HG02870 (cell line): ENCODE measurements at regions not wholly inside any gene's neighbourhood (a gene's known extent, or its start where the extent isn't known, plus 50 kb on each side); places are given as distances from the start of the nearest gene placed in this dataset.

Source experiments
- ATAC-seq: cut with Tn5 transposase; IDR thresholded peaks from one replicate; pipeline ENCODE4 v1.9.1; 2021; ENCODE audit warnings: mild to moderate bottlenecking, moderate library complexity; ENCODE audit not compliant: unreplicated experiment

- no peak for ATAC-seq
Observed at GRCh38 chr6:97790926-97791590, 508.0 kb upstream of the MMS22L start.

- no peak for ATAC-seq
Observed at GRCh38 chr6:97805596-97805995, 522.6 kb upstream of the MMS22L start.

- ATAC-seq = no peak
Observed at GRCh38 chr6:97812940-97813339, 529.9 kb upstream of the MMS22L start.

- no peak for ATAC-seq
Observed at GRCh38 chr6:97813889-97814567, 531.0 kb upstream of the MMS22L start.

GRCh38 chr6:97815301-97815812 lies 532.3 kb upstream of the MMS22L start:
- ATAC-seq = no peak

GRCh38 chr6:97816526-97816925 lies 533.5 kb upstream of the MMS22L start:
- no peak for ATAC-seq

GRCh38 chr6:97819710-97820109 lies 536.7 kb upstream of the MMS22L start:
- no peak for ATAC-seq

- ATAC-seq = no peak
Observed at GRCh38 chr6:97820400-97820799, 537.4 kb upstream of the MMS22L start.

GRCh38 chr6:97822632-97823031 lies 539.6 kb upstream of the MMS22L start:
- no peak for ATAC-seq

GRCh38 chr6:97841763-97842162 lies 558.7 kb upstream of the MMS22L start:
- ATAC-seq = no peak

GRCh38 chr6:97842521-97842920 lies 559.5 kb upstream of the MMS22L start:
- ATAC-seq = no peak

- ATAC-seq = no peak
Observed at GRCh38 chr6:97849390-97849789, 566.4 kb upstream of the MMS22L start.

- no peak for ATAC-seq
Observed at GRCh38 chr6:97850458-97851212, 567.6 kb upstream of the MMS22L start.

GRCh38 chr6:97863697-97864096 lies 580.7 kb upstream of the MMS22L start:
- no peak for ATAC-seq

GRCh38 chr6:97864366-97864765 lies 581.4 kb upstream of the MMS22L start:
- ATAC-seq = no peak

- no peak for ATAC-seq
Observed at GRCh38 chr6:97864826-97865225, 581.8 kb upstream of the MMS22L start.

- ATAC-seq = no peak
Observed at GRCh38 chr6:97865612-97866011, 582.6 kb upstream of the MMS22L start.

- ATAC-seq = no peak
Observed at GRCh38 chr6:97866616-97867015, 583.6 kb upstream of the MMS22L start.

- ATAC-seq = no peak
Observed at GRCh38 chr6:97867177-97867576, 584.2 kb upstream of the MMS22L start.

- ATAC-seq = no peak
Observed at GRCh38 chr6:97870273-97870672, 587.3 kb upstream of the MMS22L start.

GRCh38 chr6:97876711-97877110 lies 593.7 kb upstream of the MMS22L start:
- ATAC-seq = no peak

- no peak for ATAC-seq
Observed at GRCh38 chr6:97882755-97883154, 599.7 kb upstream of the MMS22L start.
